Nephron (organoid): ENCODE measurements at regions not wholly inside any gene's neighbourhood (a gene's known extent, or its start where the extent isn't known, plus 50 kb on each side); places are given as distances from the start of the nearest gene placed in this dataset.

ENCODE experiments used
- H3K27ac Mint-ChIP-seq, 3 experiments: 2 replicates each; pipeline ENCODE4 v1.8.0; 2020; ENCODE audit warnings: mixed read lengths in 3 of 3, mild to moderate bottlenecking in 2 of 3, moderate library complexity in 1 of 3
- H3K27me3 Mint-ChIP-seq: 2 replicates; pipeline ENCODE4 v1.8.0; 2021; ENCODE audit warnings: low read depth, mild to moderate bottlenecking, moderate library complexity, mixed read lengths
- H3K36me3 Mint-ChIP-seq: 2 replicates; pipeline ENCODE4 v1.8.0; 2020; ENCODE audit warnings: low read depth, mixed read lengths
- H3K4me1 Mint-ChIP-seq: 2 replicates; pipeline ENCODE4 v1.8.0; 2020; ENCODE audit warnings: mixed read lengths
- H3K4me3 Mint-ChIP-seq, 3 experiments: 2 replicates each; pipeline ENCODE4 v1.8.0; 2020; ENCODE audit warnings: mild to moderate bottlenecking in 3 of 3, mixed read lengths in 3 of 3, moderate library complexity in 2 of 3
- H3K9me3 Mint-ChIP-seq: 2 replicates; pipeline ENCODE4 v1.8.0; 2020; ENCODE audit warnings: mixed read lengths
- TF ChIP-seq, protein P1 (sequence below), 3 experiments: fragments of 200-600 bp; sonication (generic); IDR thresholded peaks; one replicate each; pipeline ENCODE4 v1.5.0; 2021; ENCODE audit warnings: antibody characterized with exemption in 3 of 3; ENCODE audit not compliant: unreplicated experiment in 3 of 3

DNA sequence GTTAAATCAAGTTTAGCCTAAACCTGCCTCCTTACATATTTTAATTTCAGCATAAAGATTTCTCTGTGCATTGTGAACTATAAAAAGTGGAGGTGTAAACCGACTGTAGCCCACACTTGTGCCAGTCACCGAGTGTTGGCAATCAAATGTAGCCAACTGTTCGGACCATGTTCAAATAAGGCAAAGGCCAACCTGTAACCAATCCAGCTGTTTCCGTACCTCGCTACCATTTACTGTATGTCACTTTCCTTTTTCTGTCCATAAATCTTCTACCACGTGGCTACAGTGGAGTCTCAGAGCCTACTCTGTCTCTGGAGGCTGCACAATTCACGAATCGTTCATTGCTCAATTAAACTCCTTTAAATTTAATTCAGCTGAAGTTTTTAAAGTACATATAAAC is 156.0 kb downstream of the SLC25A46 start:
- Mint-ChIP-seq H3K4me1 (no peaks in the 10 kb centered on the region), H3K27me3 (no peaks in the 10 kb centered on the region), H3K27ac (no peak overlapping the region), H3K9me3 (peaks cover 15% of the 10 kb centered on the region), H3K36me3 (no peaks in the 10 kb centered on the region), H3K4me3 (no peak overlapping the region)
- TF ChIP-seq, protein P1, sequence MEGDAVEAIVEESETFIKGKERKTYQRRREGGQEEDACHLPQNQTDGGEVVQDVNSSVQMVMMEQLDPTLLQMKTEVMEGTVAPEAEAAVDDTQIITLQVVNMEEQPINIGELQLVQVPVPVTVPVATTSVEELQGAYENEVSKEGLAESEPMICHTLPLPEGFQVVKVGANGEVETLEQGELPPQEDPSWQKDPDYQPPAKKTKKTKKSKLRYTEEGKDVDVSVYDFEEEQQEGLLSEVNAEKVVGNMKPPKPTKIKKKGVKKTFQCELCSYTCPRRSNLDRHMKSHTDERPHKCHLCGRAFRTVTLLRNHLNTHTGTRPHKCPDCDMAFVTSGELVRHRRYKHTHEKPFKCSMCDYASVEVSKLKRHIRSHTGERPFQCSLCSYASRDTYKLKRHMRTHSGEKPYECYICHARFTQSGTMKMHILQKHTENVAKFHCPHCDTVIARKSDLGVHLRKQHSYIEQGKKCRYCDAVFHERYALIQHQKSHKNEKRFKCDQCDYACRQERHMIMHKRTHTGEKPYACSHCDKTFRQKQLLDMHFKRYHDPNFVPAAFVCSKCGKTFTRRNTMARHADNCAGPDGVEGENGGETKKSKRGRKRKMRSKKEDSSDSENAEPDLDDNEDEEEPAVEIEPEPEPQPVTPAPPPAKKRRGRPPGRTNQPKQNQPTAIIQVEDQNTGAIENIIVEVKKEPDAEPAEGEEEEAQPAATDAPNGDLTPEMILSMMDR (IDR thresholded peaks at IDR 0.05; ENCODE audit: unreplicated experiment in 3 of 3) = no peak

DNA sequence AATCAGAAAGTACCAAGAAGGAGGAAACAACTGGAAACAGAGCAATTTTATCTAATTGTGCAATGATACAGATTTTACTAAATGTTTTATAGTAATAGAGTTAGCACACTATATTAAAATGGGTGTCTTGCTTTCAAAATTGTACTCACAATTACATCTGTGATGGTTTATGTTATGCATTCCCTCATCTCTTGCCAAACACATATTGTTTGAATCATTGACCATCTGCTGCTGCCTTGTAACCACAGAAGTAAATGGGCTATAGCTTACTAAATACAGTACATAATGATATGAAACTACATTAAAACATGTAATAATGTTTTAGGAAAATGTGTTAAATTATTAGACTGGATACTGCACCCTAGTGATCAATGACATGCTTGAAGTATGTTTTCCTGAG is 158.1 kb downstream of the SLC25A46 start:
- Mint-ChIP-seq H3K4me1 (no peaks in the 10 kb centered on the region), H3K27ac (no peak overlapping the region), H3K9me3 (no peaks in the 10 kb centered on the region), H3K4me3 (no peak overlapping the region), H3K27me3 (peaks cover 3% of the 10 kb centered on the region), H3K36me3 (no peaks in the 10 kb centered on the region)
- TF ChIP-seq, protein P1 (IDR thresholded peaks at IDR 0.05; ENCODE audit: unreplicated experiment in 3 of 3) = no peak

DNA sequence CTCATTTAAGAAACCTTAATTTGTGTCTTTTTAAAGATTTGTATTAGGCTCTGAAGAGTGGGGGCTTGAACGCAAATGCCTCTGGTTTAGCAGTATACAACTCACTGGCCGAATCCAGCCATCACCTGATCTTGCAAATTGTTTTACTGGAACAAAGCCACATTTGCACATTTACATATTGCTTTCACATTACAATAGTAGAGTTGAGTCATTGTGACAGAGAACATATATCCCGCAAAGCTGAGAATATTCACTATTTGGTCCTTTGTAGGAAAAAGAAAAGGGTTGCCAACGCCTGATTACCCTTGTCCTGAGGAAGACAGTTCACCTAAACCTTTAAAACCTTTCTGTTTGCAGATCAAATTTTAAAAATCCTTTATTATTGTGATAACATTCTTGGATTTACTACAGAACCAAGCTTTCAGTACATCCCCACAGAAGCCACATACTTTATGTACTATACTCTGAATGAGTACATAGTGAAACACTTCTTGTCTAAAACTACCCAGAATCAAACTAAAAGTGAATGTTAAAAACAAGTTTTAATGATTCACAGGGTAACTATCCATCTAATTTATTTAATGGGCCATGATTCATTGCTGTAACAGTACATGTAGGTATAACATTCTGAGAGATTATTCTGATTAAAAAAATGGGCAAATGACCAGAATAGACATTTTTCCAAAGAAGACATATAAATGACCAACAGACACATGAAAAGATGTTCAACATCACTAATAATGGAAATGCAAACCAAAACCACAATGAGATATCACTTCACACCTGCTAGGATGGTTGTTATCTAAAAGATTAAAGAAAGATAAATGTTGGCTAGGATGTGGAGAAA is 161.0 kb downstream of the SLC25A46 start:
- Mint-ChIP-seq H3K36me3 (no peaks in the 10 kb centered on the region), H3K4me1 (no peaks in the 10 kb centered on the region), H3K27me3 (peaks cover 3% of the 10 kb centered on the region)

DNA sequence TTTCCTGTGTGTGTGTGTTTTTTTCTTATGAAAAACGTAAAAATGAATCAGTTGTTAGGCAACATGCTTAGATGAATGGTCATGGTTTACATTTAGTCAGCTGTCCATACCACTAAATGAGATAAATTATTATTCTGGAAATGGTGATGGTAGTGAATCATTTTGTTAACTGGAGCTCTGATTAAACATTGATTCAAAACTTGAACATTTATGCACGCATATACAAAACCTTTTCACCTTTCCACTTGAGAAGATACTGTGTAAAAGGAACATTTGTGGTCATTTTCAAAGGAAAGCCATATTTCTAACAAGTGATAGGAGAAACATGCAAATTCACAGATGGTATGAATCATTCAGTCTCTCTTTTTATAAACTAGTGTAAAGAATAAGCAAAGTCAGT is 162.0 kb downstream of the SLC25A46 start:
- H3K27me3 Mint-ChIP-seq = peaks cover 3% of the 10 kb centered on the region
- no peak overlapping the region for H3K4me3 Mint-ChIP-seq
- H3K4me1 Mint-ChIP-seq = no peaks in the 10 kb centered on the region
- no peaks in the 10 kb centered on the region for H3K36me3 Mint-ChIP-seq
- H3K27ac Mint-ChIP-seq = no peak overlapping the region
- no peaks in the 10 kb centered on the region for H3K9me3 Mint-ChIP-seq
- TF ChIP-seq, protein P1 (IDR thresholded peaks at IDR 0.05; ENCODE audit: unreplicated experiment in 3 of 3) = no peak

More for the DNA sequence above, 161.0 kb downstream of the SLC25A46 start:
- H3K9me3 Mint-ChIP-seq = no peaks in the 10 kb centered on the region
- no peak overlapping the region for H3K4me3 Mint-ChIP-seq
- no peak overlapping the region for H3K27ac Mint-ChIP-seq
- TF ChIP-seq, protein P1 (IDR thresholded peaks at IDR 0.05; ENCODE audit: unreplicated experiment in 3 of 3) = no peak

DNA sequence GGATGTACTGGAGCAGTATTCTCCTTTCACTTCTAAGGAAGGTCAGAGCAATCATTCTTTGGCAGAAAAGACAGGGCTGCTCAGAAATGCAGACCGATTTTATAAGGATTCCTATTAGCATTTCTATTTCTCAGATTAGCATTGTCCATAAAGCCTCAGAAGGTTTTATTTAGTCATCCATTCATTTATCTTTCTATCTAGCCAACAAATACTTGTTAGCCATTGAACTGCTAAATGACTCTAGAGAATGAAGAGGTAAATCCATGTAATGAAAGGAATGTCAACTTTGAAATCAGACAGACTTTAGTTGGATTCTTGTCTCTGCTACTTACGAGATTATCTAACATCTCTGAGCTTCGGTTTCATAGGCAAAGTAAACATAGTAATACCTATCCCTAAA is 165.2 kb downstream of the SLC25A46 start:
- TF ChIP-seq, protein P1 (IDR thresholded peaks at IDR 0.05; ENCODE audit: unreplicated experiment in 3 of 3) = no peak
- Mint-ChIP-seq H3K36me3 (no peaks in the 10 kb centered on the region), H3K27ac (no peak overlapping the region), H3K4me1 (no peaks in the 10 kb centered on the region), H3K9me3 (peaks cover 2% of the 10 kb centered on the region), H3K27me3 (peaks cover 3% of the 10 kb centered on the region), H3K4me3 (no peak overlapping the region)

DNA sequence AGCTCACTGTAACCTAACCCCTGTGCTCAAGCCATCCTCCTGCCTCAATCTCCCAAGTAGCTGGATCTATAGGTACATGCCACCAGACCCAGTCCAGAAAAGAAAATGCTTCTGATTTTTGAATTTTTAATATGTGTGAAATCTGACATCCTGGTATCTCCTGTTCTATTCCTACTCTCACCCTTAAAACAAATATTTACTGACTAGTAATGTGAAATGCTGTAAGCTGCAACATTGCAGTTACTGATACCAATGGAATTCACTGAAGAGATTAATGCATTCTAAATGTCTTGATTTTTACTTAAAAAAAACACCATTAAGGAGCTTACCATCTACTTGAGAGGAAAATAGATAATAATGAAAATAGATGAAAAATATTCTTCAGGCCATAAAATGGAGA is 162.7 kb upstream of the TSLP start:
- no peaks in the 10 kb centered on the region for H3K36me3 Mint-ChIP-seq
- no peak overlapping the region for H3K27ac Mint-ChIP-seq
- H3K4me3 Mint-ChIP-seq = no peak overlapping the region
- no peaks in the 10 kb centered on the region for H3K4me1 Mint-ChIP-seq
- TF ChIP-seq, protein P1 (IDR thresholded peaks at IDR 0.05; ENCODE audit: unreplicated experiment in 3 of 3) = no peak
- H3K9me3 Mint-ChIP-seq = peaks cover 2% of the 10 kb centered on the region
- H3K27me3 Mint-ChIP-seq = peaks cover 3% of the 10 kb centered on the region
